Peyer's patch (tissue), 4 donors: ENCODE measurements at regions not wholly inside any gene's neighbourhood (a gene's known extent, or its start where the extent isn't known, plus 50 kb on each side); places are given as distances from the start of the nearest gene placed in this dataset.

Experiments used
- DNase-seq, 3 donors: peaks; one replicate each; pipeline ENCODE4 v3.0.0-alpha.2; 2017 to 2019
- H3K27ac ChIP-seq, 4 donors: fragments of 200-600 bp; sonication (generic); one replicate each; pipeline ENCODE4 v1.5.1; 2016 to 2019
- H3K27me3 ChIP-seq, 2 donors: fragments of 200-600 bp; sonication (generic); one replicate each; pipeline ENCODE4 v1.5.1; 2019
- H3K36me3 ChIP-seq, 3 donors: fragments of 200-600 bp; sonication (generic); one replicate each; pipeline ENCODE4 v1.5.1; 2016 to 2019
- H3K4me1 ChIP-seq, 4 donors: fragments of 200-600 bp; sonication (generic); one replicate each; pipeline ENCODE4 v1.5.1; 2016 to 2019
- H3K4me3 ChIP-seq, 4 donors: fragments of 200-600 bp; sonication (generic); 1 replicate in 3 of 4; 2 replicates in 1 of 4; pipeline ENCODE4 v1.5.1; 2016 to 2019; ENCODE audit warnings: mild to moderate bottlenecking in 1 of 4
- H3K9me3 ChIP-seq, 4 donors: fragments of 200-600 bp; sonication (generic); one replicate each; pipeline ENCODE4 v1.5.1; 2016 to 2019; ENCODE audit warnings: mild to moderate bottlenecking in 1 of 4
- CTCF ChIP-seq, 6 experiments: fragments of 450-650 bp in 4 of 6; fragments of 200-600 bp in 2 of 6; sonication (generic) in 1 of 6; IDR thresholded peaks; one replicate each; pipeline ENCODE4 v1.5.1; 2017 to 2019; ENCODE audit warnings: antibody characterized with exemption in 6 of 6, mild to moderate bottlenecking in 3 of 6, moderate library complexity in 1 of 6
- POLR2A ChIP-seq, 2 donors: fragments of 450-650 bp; IDR thresholded peaks; one replicate each; pipeline ENCODE4 v1.5.1; 2017; ENCODE audit warnings: antibody characterized with exemption in 2 of 2, mild to moderate bottlenecking in 2 of 2, moderate library complexity in 2 of 2

- Histone ChIP-seq H3K27ac (no peak overlapping the region), H3K4me3 (no peak overlapping the region), H3K27me3 (no peaks in the 10 kb centered on the region), H3K4me1 (no peaks in the 10 kb centered on the region), H3K36me3 (no peaks in the 10 kb centered on the region), H3K9me3 (no peaks in the 10 kb centered on the region)
- TF ChIP-seq CTCF (IDR thresholded peaks at IDR 0.05) (no peak), POLR2A (IDR thresholded peaks at IDR 0.05) (no peak)
- DNase-seq: no peak
Observed at GRCh38 chr10:117612113-117612512, 69.6 kb downstream of the EMX2 start.

GRCh38 chr10:117615649-117616048, 73.1 kb downstream of the EMX2 start:
- Histone ChIP-seq H3K9me3 (no peaks in the 10 kb centered on the region), H3K4me1 (no peaks in the 10 kb centered on the region), H3K36me3 (no peaks in the 10 kb centered on the region), H3K27me3 (no peaks in the 10 kb centered on the region), H3K27ac (no peak overlapping the region), H3K4me3 (no peak overlapping the region)
- TF ChIP-seq POLR2A (IDR thresholded peaks at IDR 0.05) (no peak), CTCF (IDR thresholded peaks at IDR 0.05) (no peak)
- no peak for DNase-seq

- H3K36me3 ChIP-seq: no peaks in the 10 kb centered on the region
- H3K27me3 ChIP-seq: no peaks in the 10 kb centered on the region
- H3K4me3 ChIP-seq: no peak overlapping the region
- H3K4me1 ChIP-seq: no peaks in the 10 kb centered on the region
- H3K9me3 ChIP-seq: no peaks in the 10 kb centered on the region
- no peak for TF ChIP-seq CTCF (IDR thresholded peaks at IDR 0.05)
- no peak for TF ChIP-seq POLR2A (IDR thresholded peaks at IDR 0.05)
- H3K27ac ChIP-seq: no peak overlapping the region
- DNase-seq: no peak
Observed at GRCh38 chr10:117616179-117616578, 73.6 kb downstream of the EMX2 start.

GRCh38 chr10:117617086-117617485, 74.5 kb downstream of the EMX2 start:
- TF ChIP-seq POLR2A (IDR thresholded peaks at IDR 0.05) (no peak), CTCF (IDR thresholded peaks at IDR 0.05) (no peak)
- H3K4me1 ChIP-seq: no peaks in the 10 kb centered on the region
- H3K4me3 ChIP-seq: no peak overlapping the region
- no peaks in the 10 kb centered on the region for H3K27me3 ChIP-seq
- no peak for DNase-seq
- no peaks in the 10 kb centered on the region for H3K36me3 ChIP-seq
- no peaks in the 10 kb centered on the region for H3K9me3 ChIP-seq
- H3K27ac ChIP-seq: no peak overlapping the region

- H3K27ac ChIP-seq: no peak overlapping the region
- no peaks in the 10 kb centered on the region for H3K27me3 ChIP-seq
- no peaks in the 10 kb centered on the region for H3K9me3 ChIP-seq
- H3K4me3 ChIP-seq: no peak overlapping the region
- DNase-seq: no peak
- H3K36me3 ChIP-seq: no peaks in the 10 kb centered on the region
- TF ChIP-seq POLR2A (IDR thresholded peaks at IDR 0.05) (no peak), CTCF (IDR thresholded peaks at IDR 0.05) (no peak)
- no peaks in the 10 kb centered on the region for H3K4me1 ChIP-seq
Observed at GRCh38 chr10:117617659-117618058, 75.1 kb downstream of the EMX2 start.

GRCh38 chr10:117619223-117619622, 76.7 kb downstream of the EMX2 start:
- Histone ChIP-seq H3K4me3 (no peak overlapping the region), H3K27me3 (no peaks in the 10 kb centered on the region), H3K9me3 (no peaks in the 10 kb centered on the region), H3K27ac (no peak overlapping the region), H3K36me3 (no peaks in the 10 kb centered on the region), H3K4me1 (no peaks in the 10 kb centered on the region)
- TF ChIP-seq CTCF (IDR thresholded peaks at IDR 0.05): no peak
- TF ChIP-seq POLR2A (IDR thresholded peaks at IDR 0.05): no peak
- DNase-seq: no peak
